ENCODE measurements at regions not wholly inside any gene's neighbourhood (a gene's known extent, or its start where the extent isn't known, plus 50 kb on each side); places are given as distances from the start of the nearest gene placed in this dataset.

DNA sequence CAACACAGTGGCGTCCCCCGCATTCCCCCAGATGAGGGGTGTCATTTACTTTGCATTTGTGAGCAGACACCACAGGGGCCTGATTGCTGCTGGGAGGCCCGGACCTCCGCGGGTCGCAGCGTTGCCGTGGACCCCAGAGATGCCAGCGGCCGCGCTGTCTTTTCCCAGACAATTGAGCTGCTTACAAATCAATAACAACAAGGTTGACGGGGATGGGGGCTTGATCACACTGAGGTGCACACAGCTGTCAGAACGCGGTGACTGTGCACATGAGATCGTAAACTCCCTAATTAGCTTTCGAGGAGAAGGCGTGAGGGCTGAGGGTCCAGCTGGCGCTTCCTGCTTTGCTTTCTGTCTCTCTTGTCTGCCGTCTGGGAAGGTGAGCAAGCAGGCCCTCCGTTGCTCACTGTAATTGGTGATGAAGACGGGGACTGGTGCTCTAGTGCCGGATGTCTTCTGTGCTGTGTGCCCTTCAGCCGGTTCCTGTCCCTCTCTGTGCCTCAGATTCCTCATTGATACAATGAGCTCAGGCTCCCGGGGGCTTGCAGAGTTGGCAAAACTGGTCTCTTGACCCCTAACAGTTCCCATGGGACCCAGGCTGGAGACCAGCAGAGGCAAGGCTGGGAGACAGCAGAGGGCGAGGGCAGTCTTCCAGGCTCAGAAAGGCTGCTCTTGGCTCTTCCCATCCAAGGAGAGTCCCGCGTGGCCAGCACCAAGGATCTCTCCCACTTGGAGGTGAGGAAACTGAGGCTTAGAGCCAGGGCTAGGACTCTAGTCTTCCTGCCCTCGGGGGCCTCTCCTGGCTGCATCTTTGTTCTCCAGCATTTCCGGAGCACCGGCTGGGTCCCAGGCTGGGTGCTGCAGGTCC, 126.0 kb upstream of the PMEPA1 start:
- no peak for TF ChIP-seq CTCF (IDR thresholded peaks at IDR 0.05; ENCODE audit: borderline replicate concordance)

GRCh38 chr20:57835074-57835452, 125.2 kb upstream of the PMEPA1 start:
- no peak for DNase-seq
- Histone ChIP-seq H3K4me1 (peaks cover 17% of the 10 kb centered on the region), H3K27ac (replicated peaks) (no peak overlapping the region), H3K9me3 (replicated peaks) (no peaks in the 10 kb centered on the region), H3K27me3 (ENCODE audit: low read depth) (peaks cover 4% of the 10 kb centered on the region), H3K4me3 (no peak overlapping the region), H3K36me3 (no peaks in the 10 kb centered on the region)
- intact Hi-C loops (cut with micrococcal nuclease), result no loop called here
- no peak for TF ChIP-seq CTCF (IDR thresholded peaks at IDR 0.05; ENCODE audit: borderline replicate concordance)

More for the DNA sequence above, 126.0 kb upstream of the PMEPA1 start:
- no peak for DNase-seq
- intact Hi-C loops (cut with micrococcal nuclease), result no loop called here
- H3K36me3 ChIP-seq, result no peaks in the 10 kb centered on the region
- peaks cover 17% of the 10 kb centered on the region for H3K4me1 ChIP-seq
- peaks cover 4% of the 10 kb centered on the region for H3K27me3 ChIP-seq (ENCODE audit: low read depth)
- H3K27ac ChIP-seq (replicated peaks), result no peak overlapping the region
- no peak overlapping the region for H3K4me3 ChIP-seq
- H3K9me3 ChIP-seq (replicated peaks), result no peaks in the 10 kb centered on the region

GRCh38 chr20:57834306-57835073, 124.7 kb upstream of the PMEPA1 start:
- intact Hi-C loops (cut with micrococcal nuclease), result no loop called here
- TF ChIP-seq CTCF (IDR thresholded peaks at IDR 0.05; ENCODE audit: borderline replicate concordance), result no peak
- Histone ChIP-seq H3K4me3 (no peak overlapping the region), H3K4me1 (peaks cover 17% of the 10 kb centered on the region), H3K27ac (replicated peaks) (no peak overlapping the region), H3K27me3 (ENCODE audit: low read depth) (peaks cover 4% of the 10 kb centered on the region), H3K9me3 (replicated peaks) (no peaks in the 10 kb centered on the region), H3K36me3 (no peaks in the 10 kb centered on the region)
- no peak for DNase-seq

DNA sequence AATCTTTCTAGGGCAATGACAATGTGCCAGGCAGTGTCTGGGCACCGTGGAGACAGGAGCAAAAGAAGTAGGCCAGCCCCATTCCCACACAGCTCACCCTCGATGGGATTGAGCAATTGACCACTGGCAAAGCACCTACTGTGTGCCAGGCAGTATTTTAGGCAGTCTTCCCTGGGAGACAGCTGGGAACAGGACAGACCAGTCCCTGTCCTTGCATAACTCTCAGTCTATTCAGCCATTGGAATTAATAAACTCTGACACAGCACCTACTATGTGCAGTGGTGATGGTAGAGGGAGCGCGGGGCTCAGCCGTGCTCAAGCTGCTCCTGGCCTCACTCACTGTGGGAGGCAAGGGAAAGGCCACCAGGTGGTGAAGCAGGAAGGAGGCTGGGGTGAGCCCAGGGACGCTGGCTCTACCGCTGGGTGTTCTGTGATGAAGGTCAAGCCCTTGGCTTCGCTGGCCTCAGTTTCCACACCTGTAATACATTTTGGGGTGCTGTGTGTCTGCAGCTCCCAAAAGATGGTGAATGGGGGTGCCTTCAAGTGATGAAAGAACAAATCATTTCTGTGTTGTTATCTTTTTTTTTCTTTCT, 122.3 kb upstream of the PMEPA1 start:
- intact Hi-C loops (cut with micrococcal nuclease), result no loop called here
- peaks cover 12% of the 10 kb centered on the region for H3K4me1 ChIP-seq
- H3K36me3 ChIP-seq, result no peaks in the 10 kb centered on the region
- no peak for TF ChIP-seq CTCF (IDR thresholded peaks at IDR 0.05; ENCODE audit: borderline replicate concordance)
- peak overlapping the region; percentile 60 for H3K27ac ChIP-seq (replicated peaks)
- H3K27me3 ChIP-seq (ENCODE audit: low read depth), result peaks cover 4% of the 10 kb centered on the region
- DNase-seq, result no peak
- H3K9me3 ChIP-seq (replicated peaks), result no peaks in the 10 kb centered on the region
- no peak overlapping the region for H3K4me3 ChIP-seq

- TF ChIP-seq CTCF (IDR thresholded peaks at IDR 0.05; ENCODE audit: borderline replicate concordance), result no peak
- intact Hi-C loops (cut with micrococcal nuclease), result no loop called here
Measured at GRCh38 chr20:57831326-57831992, 121.6 kb upstream of the PMEPA1 start.

More at GRCh38 chr20:57831326-57831992, 121.6 kb upstream of the PMEPA1 start:
- H3K27me3 ChIP-seq (ENCODE audit: low read depth), result peaks cover 4% of the 10 kb centered on the region
- H3K36me3 ChIP-seq, result no peaks in the 10 kb centered on the region
- H3K4me1 ChIP-seq, result peaks cover 12% of the 10 kb centered on the region
- no peak for DNase-seq
- H3K9me3 ChIP-seq (replicated peaks), result no peaks in the 10 kb centered on the region
- H3K4me3 ChIP-seq, result no peak overlapping the region
- H3K27ac ChIP-seq (replicated peaks), result peak overlapping the region; percentile 60

All from left ventricle myocardium inferior (tissue), 1 donor.